WERI-Rb-1 (cell line): ENCODE measurements at regions not wholly inside any gene's neighbourhood (a gene's known extent, or its start where the extent isn't known, plus 50 kb on each side); places are given as distances from the start of the nearest gene placed in this dataset.

ENCODE experiments used
- DNase-seq: peaks from one replicate; pipeline ENCODE4 v3.0.0-alpha.2; 2020
- H3K27ac ChIP-seq: fragments of 250-450 bp; sonication (Bioruptor Pico); 2 replicates; pipeline ENCODE4 v1.5.1; 2020; ENCODE audit warnings: mild to moderate bottlenecking, moderate library complexity
- H3K27me3 ChIP-seq: fragments of 250-450 bp; sonication (Bioruptor Pico); 2 replicates; pipeline ENCODE4 v1.5.1; 2021; ENCODE audit warnings: mild to moderate bottlenecking, low read depth, moderate library complexity; ENCODE audit not compliant: insufficient read depth, severe bottlenecking
- H3K36me3 ChIP-seq: fragments of 250-450 bp; sonication (Bioruptor Pico); 2 replicates; pipeline ENCODE4 v1.5.1; 2020; ENCODE audit warnings: mild to moderate bottlenecking, moderate library complexity
- H3K4me3 ChIP-seq: 2 replicates; pipeline ENCODE4 v1.5.1; 2011; ENCODE audit warnings: low read depth, mild to moderate bottlenecking, control low read depth, low read length
- H3K9me3 ChIP-seq: fragments of 250-450 bp; sonication (Bioruptor Pico); 2 replicates; pipeline ENCODE4 v1.5.1; 2021; ENCODE audit warnings: mild to moderate bottlenecking, moderate library complexity; ENCODE audit not compliant: severe bottlenecking
- CTCF ChIP-seq: IDR thresholded peaks from 2 replicates; pipeline ENCODE4 v1.5.1; 2011; ENCODE audit warnings: low read depth, mild to moderate bottlenecking, control low read depth, inconsistent platforms, low read length

- TF ChIP-seq CTCF = no peak
- Histone ChIP-seq H3K9me3 (no peaks in the 10 kb centered on the region), H3K27me3 (no peaks in the 10 kb centered on the region), H3K27ac (no peak overlapping the region), H3K4me3 (no peak overlapping the region), H3K36me3 (no peaks in the 10 kb centered on the region)
- DNase-seq = no peak
These were observed 1063.8 kb downstream of the SOCS6 start for GRCh38 chr18:71352618-71353017.

GRCh38 chr18:71336576-71337210, 1047.8 kb downstream of the SOCS6 start:
- Histone ChIP-seq H3K9me3 (no peaks in the 10 kb centered on the region), H3K27ac (no peak overlapping the region), H3K36me3 (no peaks in the 10 kb centered on the region), H3K4me3 (no peak overlapping the region), H3K27me3 (no peaks in the 10 kb centered on the region)
- no peak for TF ChIP-seq CTCF
- no peak for DNase-seq

- H3K36me3 ChIP-seq = no peaks in the 10 kb centered on the region
- no peak for TF ChIP-seq CTCF
- no peaks in the 10 kb centered on the region for H3K9me3 ChIP-seq
These were observed 1040.7 kb downstream of the SOCS6 start for GRCh38 chr18:71329563-71329962.

GRCh38 chr18:71329114-71329513, 1040.3 kb downstream of the SOCS6 start:
- Histone ChIP-seq H3K4me3 (no peak overlapping the region), H3K9me3 (no peaks in the 10 kb centered on the region)

More at GRCh38 chr18:71329563-71329962, 1040.7 kb downstream of the SOCS6 start:
- DNase-seq = no peak
- H3K4me3 ChIP-seq = no peak overlapping the region
- no peak overlapping the region for H3K27ac ChIP-seq
- no peaks in the 10 kb centered on the region for H3K27me3 ChIP-seq

GRCh38 chr18:71327850-71328249, 1039.0 kb downstream of the SOCS6 start:
- no peak for TF ChIP-seq CTCF
- no peak overlapping the region for H3K27ac ChIP-seq
- no peaks in the 10 kb centered on the region for H3K36me3 ChIP-seq
- no peaks in the 10 kb centered on the region for H3K27me3 ChIP-seq
- no peak overlapping the region for H3K4me3 ChIP-seq
- H3K9me3 ChIP-seq = no peaks in the 10 kb centered on the region
- no peak for DNase-seq

More at GRCh38 chr18:71329114-71329513, 1040.3 kb downstream of the SOCS6 start:
- DNase-seq = no peak
- TF ChIP-seq CTCF = no peak
- no peaks in the 10 kb centered on the region for H3K36me3 ChIP-seq
- no peak overlapping the region for H3K27ac ChIP-seq
- no peaks in the 10 kb centered on the region for H3K27me3 ChIP-seq

GRCh38 chr18:71327441-71327840, 1038.6 kb downstream of the SOCS6 start:
- no peaks in the 10 kb centered on the region for H3K27me3 ChIP-seq
- no peak overlapping the region for H3K27ac ChIP-seq
- H3K9me3 ChIP-seq = no peaks in the 10 kb centered on the region
- no peaks in the 10 kb centered on the region for H3K36me3 ChIP-seq
- TF ChIP-seq CTCF = no peak
- no peak overlapping the region for H3K4me3 ChIP-seq
- no peak for DNase-seq
